Spleen (tissue), 11 donors: ENCODE measurements at regions not wholly inside any gene's neighbourhood (a gene's known extent, or its start where the extent isn't known, plus 50 kb on each side); places are given as distances from the start of the nearest gene placed in this dataset.
"Not testable (repeated sequence)": the region's sequence is repeated elsewhere in the genome, so short reads cannot be mapped to it uniquely, and the experiment has no call there.

Experiments used
- DNase-seq: peaks from one replicate; pipeline ENCODE4 v3.0.0-alpha.2; 2020
- H3K27ac ChIP-seq, 8 donors: fragments of 200-600 bp; sonication (generic) in 7 of 8; 1 replicate in 4 of 8; 2 replicates in 4 of 8; pipeline versions ENCODE4 v1.5.0 to v1.8.0; 2016 to 2021; ENCODE audit warnings: inconsistent platforms in 4 of 8, mild to moderate bottlenecking in 4 of 8, moderate library complexity in 1 of 8
- H3K27me3 ChIP-seq, 7 donors: fragments of 200-600 bp; sonication (generic) in 6 of 7; replicated peaks in 1 of 7; 1 replicate in 4 of 7; 2 replicates in 3 of 7; pipeline versions ENCODE4 v1.5.0 to v1.8.0; 2016 to 2021; ENCODE audit warnings: inconsistent platforms in 3 of 7, mild to moderate bottlenecking in 1 of 7
- H3K36me3 ChIP-seq, 6 donors: fragments of 200-600 bp; sonication (generic) in 5 of 6; 1 replicate in 4 of 6; 2 replicates in 2 of 6; pipeline versions ENCODE4 v1.5.0 to v1.8.0; 2016 to 2021; ENCODE audit warnings: inconsistent platforms in 2 of 6
- H3K4me1 ChIP-seq, 6 donors: fragments of 200-600 bp; sonication (generic) in 5 of 6; 1 replicate in 3 of 6; 2 replicates in 3 of 6; pipeline versions ENCODE4 v1.5.0 to v1.8.0; 2016 to 2021; ENCODE audit warnings: inconsistent platforms in 3 of 6
- H3K4me3 ChIP-seq, 8 donors: fragments of 200-600 bp; sonication (generic) in 7 of 8; 1 replicate in 4 of 8; 2 replicates in 4 of 8; pipeline versions ENCODE4 v1.5.0 to v1.8.0; 2016 to 2021; ENCODE audit warnings: inconsistent platforms in 4 of 8, mild to moderate bottlenecking in 4 of 8, moderate library complexity in 2 of 8
- H3K9me3 ChIP-seq, 8 donors: fragments of 200-600 bp; sonication (generic) in 7 of 8; 1 replicate in 4 of 8; 2 replicates in 4 of 8; pipeline versions ENCODE4 v1.5.0 to v1.8.0; 2016 to 2021; ENCODE audit warnings: inconsistent platforms in 4 of 8
- CTCF ChIP-seq, 11 experiments: fragments of 200-600 bp in 7 of 11; fragments of 450-650 bp in 4 of 11; sonication (generic) in 4 of 11; IDR thresholded peaks in 8 of 11; conservative IDR thresholded peaks in 3 of 11; 1 replicate in 7 of 11; 2 replicates in 4 of 11; pipeline versions ENCODE4 v1.4.0 to v1.8.0; 2016 to 2021; ENCODE audit warnings: antibody characterized with exemption in 11 of 11, inconsistent platforms in 4 of 11, mild to moderate bottlenecking in 1 of 11
- POLR2A ChIP-seq, 3 donors: fragments of 450-650 bp; IDR thresholded peaks; one replicate each; pipeline ENCODE4 v1.5.1; 2017; ENCODE audit warnings: antibody characterized with exemption in 3 of 3, mild to moderate bottlenecking in 1 of 3
- POLR2AphosphoS5 ChIP-seq, 3 donors: sonication (generic); formaldehyde crosslinking; IDR thresholded peaks; one replicate each; pipeline ENCODE4 v1.5.1; 2017; ENCODE audit warnings: antibody characterized with exemption in 3 of 3
- WGBS, 5 donors: extraction: QIAGEN DNeasy Blood & Tissue Kit in 3 of 5; methylation state at CpG; one replicate each; pipeline versions ENCODE4 v1.1.5 to v1.1.7; 2013 to 2018; 5-methylcytosine and 5-hydroxymethylcytosine counted together
- intact Hi-C: fragments of 100-400 bp; cut with DNase I; formaldehyde crosslinking; loops from one replicate; pipeline ENCODE4 v1.15.0; 2023; ENCODE audit warnings: low total_unique reads
- donor health status: healthy with polysubstance abuse.
- donor health status: DM: no; HTN: no; CAD: no; lungs with moderate emphysema.
- donor health status: DM: no; HTN: no; CAD: no.
- donor health status: Bipolar disorder and iron deficiency.
- donor health status: healthy.
- donor health status: DM: no; HTN: no; CAD: no.
- donor health status: DM: yes; HTN: yes; CAD: no.

- H3K4me3 ChIP-seq = no peak overlapping the region
- H3K4me1 ChIP-seq = no peaks in the 10 kb centered on the region
- intact Hi-C loops = no loop called here
- H3K36me3 ChIP-seq = no peaks in the 10 kb centered on the region
- TF ChIP-seq POLR2A (IDR thresholded peaks at IDR 0.05) = no peak
- TF ChIP-seq CTCF (IDR thresholded peaks at IDR 0.05 in 8 of 11, conservative IDR thresholded peaks at IDR 0.05 in 3 of 11) = no peak
- H3K27ac ChIP-seq = no peak overlapping the region
- H3K27me3 ChIP-seq = peaks cover 0 to 4% (median 0%) of the 10 kb centered on the region in 7 donors
- peaks cover 9 to 42% (median 30%) of the 10 kb centered on the region in 8 donors for H3K9me3 ChIP-seq
- DNase-seq = no peak
- 20 to 29% (median 24%) methylated on average over 2 of the region's 2 CpGs for WGBS, 5 donors
These were observed 92.6 kb downstream of the DLL1 start for GRCh38 chr6:170198298-170198697.

- peaks cover 9 to 38% (median 28%) of the 10 kb centered on the region in 8 donors for H3K9me3 ChIP-seq
- DNase-seq = no peak
- H3K27ac ChIP-seq = no peak overlapping the region
- H3K4me1 ChIP-seq = no peaks in the 10 kb centered on the region
- peaks cover 0 to 17% (median 0%) of the 10 kb centered on the region in 7 donors for H3K27me3 ChIP-seq
- H3K4me3 ChIP-seq = no peak overlapping the region
- H3K36me3 ChIP-seq = no peaks in the 10 kb centered on the region
- TF ChIP-seq POLR2AphosphoS5 (IDR thresholded peaks at IDR 0.05) (no peak), CTCF (IDR thresholded peaks at IDR 0.05 in 8 of 11, conservative IDR thresholded peaks at IDR 0.05 in 3 of 11) (no peak), POLR2A (IDR thresholded peaks at IDR 0.05) (no peak)
- 86 to 94% (median 88%) methylated on average over 5 to 13 of the region's 13 CpGs for WGBS, 5 donors
- intact Hi-C loops = no loop called here
These were observed 97.5 kb downstream of the DLL1 start for GRCh38 chr6:170193326-170193821.

- Histone ChIP-seq H3K4me1 (no peaks in the 10 kb centered on the region), H3K27me3 (peaks cover 0 to 20% (median 0%) of the 10 kb centered on the region in 7 donors), H3K9me3 (peaks cover 9 to 38% (median 28%) of the 10 kb centered on the region in 8 donors), H3K36me3 (no peaks in the 10 kb centered on the region), H3K27ac (no peak overlapping the region), H3K4me3 (no peak overlapping the region)
- 83 to 90% (median 85%) methylated on average over 5 of the region's 5 CpGs for WGBS, 5 donors
- no peak for TF ChIP-seq POLR2A (IDR thresholded peaks at IDR 0.05)
- DNase-seq = no peak
- intact Hi-C loops = no loop called here
These were observed 98.0 kb downstream of the DLL1 start for GRCh38 chr6:170192905-170193304.

- intact Hi-C loops, H3K4me1 ChIP-seq, H3K4me3 ChIP-seq, H3K36me3 ChIP-seq, H3K27ac ChIP-seq, DNase-seq: not testable (repeated sequence)
- Histone ChIP-seq H3K9me3 (peaks cover 9 to 38% (median 28%) of the 10 kb centered on the region in 8 donors), H3K27me3 (peaks cover 0 to 28% (median 0%) of the 10 kb centered on the region in 7 donors)
- 83 to 91% (median 88%) methylated on average over 5 to 8 of the region's 8 CpGs for WGBS, 5 donors
These were observed 98.8 kb downstream of the DLL1 start for GRCh38 chr6:170192101-170192500.

- TF ChIP-seq CTCF (IDR thresholded peaks at IDR 0.05 in 8 of 11, conservative IDR thresholded peaks at IDR 0.05 in 3 of 11) (no peak), POLR2AphosphoS5 (IDR thresholded peaks at IDR 0.05) (no peak)
- Histone ChIP-seq H3K27ac (no peak overlapping the region), H3K4me1 (no peaks in the 10 kb centered on the region), H3K9me3 (peaks cover 0 to 20% (median 11%) of the 10 kb centered on the region in 8 donors), H3K27me3 (peaks cover 0 to 44% (median 4%) of the 10 kb centered on the region in 7 donors), H3K36me3 (no peaks in the 10 kb centered on the region), H3K4me3 (no peak overlapping the region)
- intact Hi-C loops = no loop called here
- whole genome bisulfite sequencing, 5 donors = 79 to 94% (median 85%) methylated on average over 5 of the region's 5 CpGs
- no peak for DNase-seq
These were observed 100.8 kb downstream of the DLL1 start for GRCh38 chr6:170190046-170190445.
